PC-9 (cell line): ENCODE measurements at regions not wholly inside any gene's neighbourhood (a gene's known extent, or its start where the extent isn't known, plus 50 kb on each side); places are given as distances from the start of the nearest gene placed in this dataset.

Source experiments
- BruUV-seq: library from RNA; stranded (reverse); fragments of 400-500 nt; replicated peaks from 2 replicates; lab custom pipeline; 2021; lab: Mats Ljungman, UMichigan
- CTCF ChIA-PET: fragments of 300-600 bp; sonication (Branson Sonifier 250); formaldehyde crosslinking; loops from one replicate; lab custom pipeline; 2022; ENCODE audit warnings: antibody characterized with exemption; lab: Charles Lee
- POLR2A ChIA-PET: fragments of 300-600 bp; sonication (Branson Sonifier 250); formaldehyde crosslinking; loops from one replicate; lab custom pipeline; 2022; ENCODE audit warnings: antibody characterized with exemption; ENCODE audit not compliant: unreplicated experiment; lab: Charles Lee
- DNase-seq, 2 experiments: peaks; one replicate each; pipeline versions ENCODE4 v3.0.0 to v3.0.0-alpha.2; 2015 to 2022; ENCODE audit warnings: mixed read lengths in 1 of 2
- H2AFZ ChIP-seq: fragments of 200-600 bp; sonication (generic); 2 replicates; pipeline ENCODE4 v1.8.1; 2017; ENCODE audit warnings: antibody characterized with exemption
- H3F3A ChIP-seq: fragments of 200-600 bp; sonication (generic); 2 replicates; pipeline ENCODE4 v1.8.1; 2017; ENCODE audit warnings: antibody characterized with exemption, mild to moderate bottlenecking, low read depth; ENCODE audit not compliant: insufficient read depth
- H3K27ac ChIP-seq: fragments of 200-600 bp; sonication (generic); 2 replicates; pipeline ENCODE4 v1.6.1; 2016; ENCODE audit warnings: mixed run types
- H3K27me3 ChIP-seq: fragments of 200-600 bp; sonication (generic); 2 replicates; pipeline ENCODE4 v1.6.1; 2016; ENCODE audit warnings: low read depth, mixed run types; ENCODE audit not compliant: insufficient read depth
- H3K36me3 ChIP-seq: fragments of 200-600 bp; sonication (generic); 2 replicates; pipeline ENCODE4 v1.6.1; 2016; ENCODE audit warnings: low read depth, mixed run types
- H3K4me1 ChIP-seq: fragments of 200-600 bp; sonication (generic); replicated peaks from 2 replicates; pipeline ENCODE4 v1.6.1; 2016; ENCODE audit warnings: mixed run types; ENCODE audit not compliant: insufficient read depth
- H3K4me2 ChIP-seq: fragments of 200-600 bp; sonication (generic); 2 replicates; pipeline ENCODE4 v1.6.1; 2017; ENCODE audit warnings: mixed run types
- H3K4me3 ChIP-seq: fragments of 200-600 bp; sonication (generic); 2 replicates; pipeline ENCODE4 v1.6.1; 2016; ENCODE audit warnings: mixed run types
- H3K79me2 ChIP-seq: fragments of 200-600 bp; sonication (generic); 2 replicates; pipeline ENCODE4 v1.6.1; 2017; ENCODE audit warnings: low read depth, mixed run types
- H3K9me2 ChIP-seq: fragments of 200-600 bp; sonication (generic); 2 replicates; pipeline ENCODE4 v1.8.1; 2017; ENCODE audit warnings: mild to moderate bottlenecking; ENCODE audit not compliant: insufficient read depth
- H3K9me3 ChIP-seq: fragments of 200-600 bp; sonication (generic); 2 replicates; pipeline ENCODE4 v1.8.1; 2016; ENCODE audit warnings: low read depth; ENCODE audit not compliant: insufficient read depth
- H4K20me1 ChIP-seq: fragments of 200-600 bp; sonication (generic); 2 replicates; pipeline ENCODE4 v1.8.1; 2017; ENCODE audit not compliant: insufficient read depth
- CTCF ChIP-seq: fragments of 200-600 bp; sonication (generic); conservative IDR thresholded peaks from 2 replicates; pipeline ENCODE4 v1.6.1; 2017; ENCODE audit warnings: mixed run types, antibody characterized with exemption, mild to moderate bottlenecking, moderate library complexity
- EZH2 ChIP-seq: fragments of 200-600 bp; sonication (generic); IDR thresholded peaks from 2 replicates; pipeline ENCODE4 v1.8.0; 2017; ENCODE audit warnings: antibody characterized with exemption, low read depth
- intact Hi-C: fragments of 100-400 bp; cut with micrococcal nuclease; formaldehyde crosslinking; loops from one replicate; pipeline ENCODE4 v1.10.0; 2022; ENCODE audit not compliant: unreplicated experiment

GRCh38 chr4:63222466-63222865 is 1186.8 kb downstream of the TECRL start:
- Histone ChIP-seq H3K9me2 (no peaks in the 10 kb centered on the region; the same call in 1 of the 2 replicates), H4K20me1 (no peaks in the 10 kb centered on the region), H3K79me2 (no peaks in the 10 kb centered on the region), H2AFZ (no peak overlapping the region), H3K4me3 (no peak overlapping the region), H3K9me3 (no peaks in the 10 kb centered on the region), H3K27me3 (no peaks in the 10 kb centered on the region), H3K36me3 (no peaks in the 10 kb centered on the region), H3F3A (no peaks in the 10 kb centered on the region), H3K27ac (no peak overlapping the region), H3K4me1 (no peaks in the 10 kb centered on the region), H3K4me2 (no peak overlapping the region)
- TF ChIP-seq EZH2 (no peak), CTCF (no peak)
- CTCF ChIA-PET: no interaction called here
- BruUV-seq: no TSS peak
- no peak for DNase-seq
- POLR2A ChIA-PET: no interaction called here
- intact Hi-C loops: no loop called here

GRCh38 chr4:63221477-63221876 is 1187.8 kb downstream of the TECRL start:
- no peak for DNase-seq
- intact Hi-C loops: no loop called here
- Histone ChIP-seq H3K9me2 (no peaks in the 10 kb centered on the region; the same call in 1 of the 2 replicates), H3K4me1 (no peaks in the 10 kb centered on the region), H3K4me3 (no peak overlapping the region), H3F3A (no peaks in the 10 kb centered on the region), H3K79me2 (no peaks in the 10 kb centered on the region), H4K20me1 (no peaks in the 10 kb centered on the region), H2AFZ (no peak overlapping the region), H3K4me2 (no peak overlapping the region), H3K27ac (no peak overlapping the region), H3K27me3 (no peaks in the 10 kb centered on the region), H3K36me3 (no peaks in the 10 kb centered on the region), H3K9me3 (no peaks in the 10 kb centered on the region)
- BruUV-seq: no TSS peak
- TF ChIP-seq EZH2 (no peak), CTCF (no peak)
- CTCF ChIA-PET: no interaction called here
- POLR2A ChIA-PET: no interaction called here

GRCh38 chr4:63218856-63219255 is 1190.4 kb downstream of the TECRL start:
- no peaks in the 10 kb centered on the region for H3F3A ChIP-seq
- no peak for DNase-seq
- TF ChIP-seq EZH2: no peak
- TF ChIP-seq CTCF: no peak
- H3K9me3 ChIP-seq: no peaks in the 10 kb centered on the region
- BruUV-seq: no TSS peak
- no peaks in the 10 kb centered on the region for H3K27me3 ChIP-seq
- H3K4me1 ChIP-seq: no peaks in the 10 kb centered on the region
- no peak overlapping the region for H3K4me3 ChIP-seq
- H4K20me1 ChIP-seq: no peaks in the 10 kb centered on the region
- no peaks in the 10 kb centered on the region for H3K79me2 ChIP-seq
- H3K27ac ChIP-seq: no peak overlapping the region
- no peak overlapping the region for H3K4me2 ChIP-seq
- H3K36me3 ChIP-seq: no peaks in the 10 kb centered on the region
- no peak overlapping the region for H2AFZ ChIP-seq
- H3K9me2 ChIP-seq: no peaks in the 10 kb centered on the region
- CTCF ChIA-PET: no interaction called here
- POLR2A ChIA-PET: no interaction called here
- intact Hi-C loops: no loop called here
